Activated CD4-positive, alpha-beta T cell treated with anti-CD3 and anti-CD28 coated beads for 36 hours (primary cell): ENCODE measurements at regions not wholly inside any gene's neighbourhood (a gene's known extent, or its start where the extent isn't known, plus 50 kb on each side); places are given as distances from the start of the nearest gene placed in this dataset.
"Not testable (repeated sequence)": the region's sequence is repeated elsewhere in the genome, so short reads cannot be mapped to it uniquely, and the experiment has no call there.

Experiments
- ATAC-seq: fragments of 200-7000 bp; cut with Tn5 transposase; one replicate; pipeline ENCODE4 v1.10.0; 2021; ENCODE audit warnings: mild to moderate bottlenecking, moderate library complexity
- CTCF ChIA-PET: fragments of 350-600 bp; sonication (Branson Sonifier 250); formaldehyde crosslinking; loops from one replicate; lab custom pipeline; 2021; ENCODE audit warnings: antibody characterized with exemption; lab: Charles Lee
- POLR2A ChIA-PET: fragments of 350-600 bp; sonication (Branson Sonifier 250); formaldehyde crosslinking; loops from one replicate; lab custom pipeline; 2021; ENCODE audit warnings: antibody characterized with exemption, inconsistent platforms; lab: Charles Lee
- DNase-seq: peaks from one replicate; pipeline ENCODE4 v3.0.0-alpha.2; 2020
- H3K27ac Mint-ChIP-seq: one replicate; pipeline ENCODE4 v1.8.0; 2021; ENCODE audit warnings: mixed read lengths
- H3K27me3 Mint-ChIP-seq: one replicate; pipeline ENCODE4 v1.8.0; 2021; ENCODE audit warnings: mixed read lengths
- H3K36me3 Mint-ChIP-seq: one replicate; pipeline ENCODE4 v1.8.0; 2021; ENCODE audit warnings: low read depth, mixed read lengths
- H3K4me1 Mint-ChIP-seq: one replicate; pipeline ENCODE4 v1.8.0; 2021; ENCODE audit warnings: mixed read lengths
- H3K4me3 Mint-ChIP-seq: one replicate; pipeline ENCODE4 v1.8.0; 2021; ENCODE audit warnings: mild to moderate bottlenecking, moderate library complexity, mixed read lengths
- H3K9me3 Mint-ChIP-seq: one replicate; pipeline ENCODE4 v1.8.0; 2021; ENCODE audit warnings: low read depth, mixed read lengths
- intact Hi-C, 2 experiments: fragments of 100-400 bp; cut with DNase I in 1 of 2; cut with micrococcal nuclease in 1 of 2; formaldehyde crosslinking; loops; one replicate each; pipeline versions ENCODE4 v1.14.2 to v1.15.1; 2022 to 2024; cut with DNase I, micrococcal nuclease

- no peak overlapping the region for H3K4me3 Mint-ChIP-seq
- ChIA-PET POLR2A (no interaction called here), CTCF (no interaction called here)
- H3K27ac Mint-ChIP-seq, result no peak overlapping the region
- peaks cover 5% of the 10 kb centered on the region for H3K9me3 Mint-ChIP-seq
- no peaks in the 10 kb centered on the region for H3K4me1 Mint-ChIP-seq
- intact Hi-C loops, result no loop called here
- H3K36me3 Mint-ChIP-seq, result no peaks in the 10 kb centered on the region
- H3K27me3 Mint-ChIP-seq, result peaks cover 10% of the 10 kb centered on the region
- DNase-seq (no peak), ATAC-seq (no peak)
Measured at GRCh38 chr19:31449379-31449778, 100.1 kb upstream of the TSHZ3 start.

DNA sequence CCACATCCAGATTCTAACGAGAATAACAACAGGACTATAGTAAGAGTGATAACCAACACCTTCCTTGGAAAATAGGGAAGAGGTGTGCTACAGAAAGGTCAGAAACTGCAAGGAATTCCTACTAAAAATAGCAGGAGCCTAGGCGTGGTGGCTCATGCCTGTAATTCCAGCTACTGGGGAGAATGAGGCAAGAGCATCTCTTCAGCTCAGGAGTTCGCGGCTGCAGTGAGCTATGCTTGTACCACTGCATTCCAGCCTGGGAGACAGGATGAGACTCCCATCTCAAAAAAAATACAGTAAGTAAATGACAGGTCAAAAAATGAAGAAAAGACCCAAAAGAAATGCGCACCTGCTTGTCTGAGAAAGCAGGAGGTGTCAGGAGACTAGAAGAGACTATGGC, 101.5 kb upstream of the TSHZ3 start:
- Mint-ChIP-seq H3K4me3 (no peak overlapping the region), H3K36me3 (no peaks in the 10 kb centered on the region), H3K27ac (no peak overlapping the region), H3K4me1 (no peaks in the 10 kb centered on the region), H3K9me3 (no peaks in the 10 kb centered on the region), H3K27me3 (peaks cover 10% of the 10 kb centered on the region)
- ChIA-PET CTCF (no interaction called here), POLR2A (no interaction called here)
- intact Hi-C loops, result no loop called here
- DNase-seq, result no peak
- ATAC-seq, result no peak

GRCh38 chr19:31451686-31452330, 102.6 kb upstream of the TSHZ3 start:
- H3K4me3 Mint-ChIP-seq, result no peak overlapping the region
- H3K9me3 Mint-ChIP-seq, result no peaks in the 10 kb centered on the region
- ATAC-seq, result no peak

GRCh38 chr19:31459430-31459829, 110.2 kb upstream of the TSHZ3 start:
- ATAC-seq (no peak), DNase-seq (no peak)
- peaks cover 5% of the 10 kb centered on the region for H3K27me3 Mint-ChIP-seq
- no peaks in the 10 kb centered on the region for H3K4me1 Mint-ChIP-seq
- no peak overlapping the region for H3K4me3 Mint-ChIP-seq
- ChIA-PET CTCF (no interaction called here), POLR2A (no interaction called here)
- no peak overlapping the region for H3K27ac Mint-ChIP-seq
- no peaks in the 10 kb centered on the region for H3K9me3 Mint-ChIP-seq
- H3K36me3 Mint-ChIP-seq, result no peaks in the 10 kb centered on the region
- intact Hi-C loops, result no loop called here

More at GRCh38 chr19:31451686-31452330, 102.6 kb upstream of the TSHZ3 start:
- intact Hi-C loops, result no loop called here
- Mint-ChIP-seq H3K36me3 (no peaks in the 10 kb centered on the region), H3K27me3 (peaks cover 10% of the 10 kb centered on the region), H3K4me1 (no peaks in the 10 kb centered on the region), H3K27ac (no peak overlapping the region)
- ChIA-PET POLR2A (no interaction called here), CTCF (interaction anchor here (0.5 kb wide), 1 partner anchor 1186 kb away, joined by 3 read pairs; no protein-coding TSS in a partner anchor)
- DNase-seq, result no peak

- Mint-ChIP-seq H3K9me3 (no peaks in the 10 kb centered on the region), H3K27me3 (peaks cover 5% of the 10 kb centered on the region), H3K36me3 (no peaks in the 10 kb centered on the region), H3K4me3 (no peak overlapping the region), H3K27ac (no peak overlapping the region), H3K4me1 (no peaks in the 10 kb centered on the region)
- ATAC-seq (no peak), DNase-seq (no peak)
- intact Hi-C loops, result no loop called here
- POLR2A ChIA-PET, result no interaction called here
- CTCF ChIA-PET, result no interaction called here
Measured at GRCh38 chr19:31461814-31462539, 112.7 kb upstream of the TSHZ3 start.

DNA sequence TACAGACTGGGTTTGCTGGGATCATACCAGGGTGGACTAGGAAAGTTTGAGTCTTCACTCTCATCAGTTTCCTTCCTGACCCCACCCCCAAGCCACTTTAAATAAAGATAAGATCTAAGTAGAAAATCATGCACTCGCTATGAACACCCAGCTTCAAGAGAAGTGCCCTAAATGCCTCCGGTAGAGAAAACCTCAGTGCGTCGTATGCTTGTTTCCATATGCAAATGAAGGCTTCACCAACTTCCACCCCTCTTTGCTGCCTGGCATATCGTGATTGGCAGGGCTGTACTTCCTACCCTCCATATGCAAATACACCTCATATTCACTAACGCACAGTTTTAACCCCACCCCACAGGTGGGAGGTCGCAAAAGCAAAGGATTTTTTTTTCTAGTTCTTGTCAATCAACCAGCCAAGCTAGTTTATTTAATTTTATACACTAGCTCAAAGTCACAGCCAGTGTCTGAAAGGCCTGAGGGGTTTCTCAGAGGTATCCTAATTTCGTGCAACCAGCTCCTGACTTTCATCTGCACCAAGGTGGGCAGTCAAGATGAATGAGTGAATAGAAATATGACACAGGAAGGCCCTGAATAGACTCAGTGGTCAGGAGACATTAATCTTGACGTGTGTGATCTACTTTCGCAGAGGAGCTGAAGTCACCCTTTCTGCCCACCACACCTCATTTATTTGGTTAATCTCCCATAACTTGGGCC, 121.1 kb upstream of the TSHZ3 start:
- Mint-ChIP-seq H3K36me3 (no peaks in the 10 kb centered on the region), H3K27ac (no peak overlapping the region), H3K27me3 (peaks cover 5% of the 10 kb centered on the region), H3K4me1 (no peaks in the 10 kb centered on the region), H3K4me3 (no peak overlapping the region), H3K9me3 (no peaks in the 10 kb centered on the region)
- ATAC-seq (no peak), DNase-seq (no peak)
- ChIA-PET CTCF (interaction anchor here (0.9 kb wide), 1 partner anchor 412 kb away, joined by 3 read pairs; no protein-coding TSS in a partner anchor), POLR2A (no interaction called here)
- intact Hi-C loops, result no loop called here

DNA sequence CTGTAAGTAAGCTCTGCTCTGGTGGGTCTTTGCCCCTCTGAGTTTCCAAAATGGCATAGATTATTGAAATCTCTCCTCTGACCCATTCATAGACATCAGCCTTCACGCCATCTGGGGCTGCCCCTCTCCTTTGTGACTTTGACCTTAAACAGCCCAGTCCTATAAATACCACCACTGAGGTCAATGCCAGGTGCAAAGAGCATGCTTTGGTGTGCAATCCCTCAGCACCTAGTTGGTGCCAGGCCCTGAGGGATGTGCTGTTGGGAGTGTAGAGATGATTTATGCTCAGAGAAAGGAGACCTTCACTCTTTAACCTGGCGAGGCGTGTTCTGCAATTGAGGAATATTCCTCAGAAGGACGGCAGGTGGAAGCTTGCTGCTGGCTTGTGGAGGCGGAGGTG, 121.7 kb upstream of the TSHZ3 start:
- Mint-ChIP-seq H3K27me3 (peaks cover 5% of the 10 kb centered on the region), H3K4me1 (no peaks in the 10 kb centered on the region), H3K9me3 (no peaks in the 10 kb centered on the region), H3K36me3 (no peaks in the 10 kb centered on the region), H3K4me3 (no peak overlapping the region), H3K27ac (no peak overlapping the region)
- CTCF ChIA-PET, result interaction anchor here (0.9 kb wide), 1 partner anchor 413 kb away, joined by 3 read pairs; no protein-coding TSS in a partner anchor
- POLR2A ChIA-PET, result no interaction called here
- ATAC-seq (no peak), DNase-seq (no peak)
- intact Hi-C loops, result no loop called here

- DNase-seq, result no peak
- Mint-ChIP-seq H3K27ac (no peak overlapping the region), H3K4me3 (no peak overlapping the region), H3K4me1 (no peaks in the 10 kb centered on the region), H3K36me3 (no peaks in the 10 kb centered on the region), H3K9me3 (no peaks in the 10 kb centered on the region), H3K27me3 (peaks cover 2% of the 10 kb centered on the region)
- ATAC-seq, result no peak
- POLR2A ChIA-PET, result no interaction called here
- intact Hi-C loops, result no loop called here
- CTCF ChIA-PET, result interaction anchor here (0.7 kb wide), 1 partner anchor 905 kb away, joined by 3 read pairs; no protein-coding TSS in a partner anchor
Measured at GRCh38 chr19:31478241-31478640, 129.0 kb upstream of the TSHZ3 start.

DNA sequence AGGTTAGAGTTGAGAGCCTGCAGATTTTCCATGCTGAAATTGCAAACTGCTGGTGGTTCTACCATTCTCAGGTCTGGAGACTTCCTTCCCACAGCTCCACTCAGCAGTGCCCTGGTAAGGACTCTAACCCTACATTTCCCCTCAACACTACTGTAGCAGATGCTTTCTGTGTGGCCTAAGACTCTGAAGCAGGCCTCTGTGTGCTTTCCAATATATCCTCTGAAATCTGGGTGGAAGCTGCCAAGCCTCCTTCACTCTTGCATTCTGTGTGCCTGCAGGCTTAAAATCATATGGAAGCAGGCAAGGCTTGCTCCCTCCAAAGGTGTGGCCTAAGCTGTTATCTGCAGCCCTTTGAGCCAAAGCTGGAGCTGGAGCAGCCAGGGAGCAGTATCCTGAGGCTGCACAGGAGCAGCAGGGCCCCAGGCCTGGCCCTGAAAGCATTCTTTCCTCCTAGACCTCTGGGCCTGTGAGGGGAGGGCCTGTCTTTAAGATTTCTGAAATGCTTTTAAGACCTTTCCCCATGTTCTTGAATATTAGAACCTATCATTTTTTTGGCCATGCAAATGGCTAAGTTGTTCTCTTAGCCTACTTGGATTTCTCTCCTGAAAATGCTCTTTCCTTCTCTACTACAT, 134.1 kb upstream of the TSHZ3 start:
- Mint-ChIP-seq H3K4me3 (no peak overlapping the region), H3K27me3 (peaks cover 2% of the 10 kb centered on the region), H3K4me1 (no peaks in the 10 kb centered on the region), H3K27ac (no peak overlapping the region), H3K36me3 (no peaks in the 10 kb centered on the region), H3K9me3 (peaks cover 7% of the 10 kb centered on the region)
- ChIA-PET CTCF (no interaction called here), POLR2A (no interaction called here)
- DNase-seq (no peak), ATAC-seq (no peak)
- intact Hi-C loops, result no loop called here

DNA sequence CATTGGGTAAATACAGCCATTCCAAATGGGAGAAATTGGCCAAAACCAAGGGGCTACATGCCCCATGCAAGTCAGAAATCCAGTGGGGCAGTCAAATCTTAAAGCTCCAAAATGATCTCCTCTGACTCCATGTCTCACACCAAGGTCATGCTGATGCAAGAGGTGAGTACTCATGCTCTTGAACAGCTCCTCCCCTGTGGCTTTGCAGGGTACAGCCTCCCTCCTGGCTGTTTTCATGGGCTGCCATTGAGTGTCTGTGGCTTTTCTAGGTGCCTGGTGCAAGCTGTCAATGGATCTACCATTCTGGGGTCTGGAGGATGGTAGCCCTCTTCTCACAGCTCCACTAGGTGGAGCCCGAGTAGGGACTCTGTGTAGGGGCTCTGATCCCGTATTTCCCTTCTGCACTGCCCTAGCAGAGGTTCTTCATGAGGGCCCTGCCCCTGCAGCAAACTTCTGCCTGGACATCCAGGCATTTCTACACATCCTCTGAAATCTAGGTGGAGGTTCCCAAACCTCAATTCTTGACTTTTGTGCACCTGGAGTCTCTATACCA, 135.7 kb upstream of the TSHZ3 start:
- H3K9me3 Mint-ChIP-seq, H3K4me1 Mint-ChIP-seq, ATAC-seq, H3K4me3 Mint-ChIP-seq, H3K27me3 Mint-ChIP-seq, intact Hi-C loops, DNase-seq, H3K27ac Mint-ChIP-seq, H3K36me3 Mint-ChIP-seq: not testable (repeated sequence)
- ChIA-PET CTCF (interaction anchor here (0.6 to 1.1 kb wide), 2 partner anchors 25 to 774 kb away, joined by 3 read pairs; no protein-coding TSS in a partner anchor), POLR2A (interaction anchor here (0.6 kb wide), 1 partner anchor 1507 kb away, joined by 3 read pairs; no protein-coding TSS in a partner anchor)

- no peak overlapping the region for H3K27ac Mint-ChIP-seq
- H3K27me3 Mint-ChIP-seq, result no peaks in the 10 kb centered on the region
- no peaks in the 10 kb centered on the region for H3K4me1 Mint-ChIP-seq
- no peaks in the 10 kb centered on the region for H3K36me3 Mint-ChIP-seq
- no peak overlapping the region for H3K4me3 Mint-ChIP-seq
- CTCF ChIA-PET, result no interaction called here
- H3K9me3 Mint-ChIP-seq, result peaks cover 7% of the 10 kb centered on the region
- POLR2A ChIA-PET, result interaction anchor here (0.6 kb wide), 1 partner anchor 1508 kb away, joined by 3 read pairs; no protein-coding TSS in a partner anchor
- DNase-seq, result no peak
- no peak for ATAC-seq
- intact Hi-C loops, result no loop called here
Measured at GRCh38 chr19:31485472-31485871, 136.2 kb upstream of the TSHZ3 start.
